HG03439 (cell line): ENCODE measurements at regions not wholly inside any gene's neighbourhood (a gene's known extent, or its start where the extent isn't known, plus 50 kb on each side); places are given as distances from the start of the nearest gene placed in this dataset.
"Not testable (repeated sequence)": the region's sequence is repeated elsewhere in the genome, so short reads cannot be mapped to it uniquely, and the experiment has no call there.

Source experiments
- ATAC-seq: cut with Tn5 transposase; IDR thresholded peaks from one replicate; pipeline ENCODE4 v1.9.1; 2021; ENCODE audit warnings: mild to moderate bottlenecking, moderate library complexity; ENCODE audit not compliant: unreplicated experiment

DNA sequence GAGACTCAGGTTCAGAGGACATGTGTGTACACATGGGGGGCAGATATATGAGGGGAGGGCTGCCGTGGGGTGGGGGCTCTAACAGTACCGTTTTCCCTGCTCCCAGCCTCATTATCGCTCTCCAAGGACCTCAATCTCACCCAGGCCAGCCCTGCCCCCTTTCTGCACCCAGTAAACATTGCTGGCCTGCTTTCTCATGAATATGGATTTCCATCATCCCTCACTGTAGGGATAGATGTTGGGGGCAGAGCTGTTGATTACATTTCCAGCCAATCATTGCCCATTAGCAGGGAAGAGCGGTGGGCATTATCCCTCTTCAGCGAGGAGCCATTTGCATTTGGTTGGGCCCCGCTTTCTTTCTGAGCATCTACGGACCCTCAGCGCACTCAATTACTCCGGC is 273.8 kb downstream of the RPS6KC1 start:
- ATAC-seq: no peak

DNA sequence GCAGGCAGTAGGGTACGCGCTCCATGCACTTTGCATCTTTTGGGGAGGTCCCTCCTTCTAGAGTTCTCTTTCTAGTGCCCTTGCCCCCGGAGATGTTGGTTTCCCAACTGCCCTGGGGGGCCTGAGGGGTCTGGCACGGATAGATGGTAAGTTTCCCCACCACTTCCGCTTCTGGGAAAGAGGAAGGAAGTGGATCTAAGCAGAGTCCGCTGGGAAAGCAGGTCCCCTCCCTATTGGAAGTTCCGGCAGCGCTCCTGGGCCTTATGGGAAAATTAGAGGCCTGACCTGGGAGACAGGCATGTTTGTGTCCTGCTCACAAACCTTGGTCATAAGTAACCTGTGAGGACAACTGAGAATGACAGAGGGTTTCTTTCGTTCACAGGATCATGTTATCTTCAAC is 274.4 kb downstream of the RPS6KC1 start:
- no peak for ATAC-seq

- ATAC-seq: no peak
Observed at GRCh38 chr1:213326281-213327016, 275.4 kb downstream of the RPS6KC1 start.

GRCh38 chr1:213327017-213327667 is 276.1 kb downstream of the RPS6KC1 start:
- no peak for ATAC-seq

- no peak for ATAC-seq
Observed at GRCh38 chr1:213329406-213330008, 278.5 kb downstream of the RPS6KC1 start.

DNA sequence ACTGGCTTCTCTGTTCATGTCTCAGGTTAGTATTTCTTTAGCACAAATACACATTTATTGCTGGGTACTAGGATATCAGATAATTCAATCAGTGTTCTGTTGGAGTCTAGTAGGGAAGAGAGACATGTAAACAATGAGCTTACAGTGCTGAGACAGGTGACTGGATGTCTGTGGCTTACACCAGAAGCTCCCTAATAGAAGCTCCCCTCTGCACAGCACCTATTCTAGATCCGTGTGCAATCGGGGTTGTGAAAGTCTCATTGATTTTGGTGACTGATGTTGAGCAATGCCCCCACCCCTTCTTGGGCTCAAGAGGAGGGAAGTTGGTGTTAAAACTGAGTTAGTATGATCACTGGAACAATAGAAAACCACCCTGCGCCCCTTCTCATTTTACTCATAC is 279.2 kb downstream of the RPS6KC1 start:
- no peak for ATAC-seq

- ATAC-seq: no peak
Observed at GRCh38 chr1:213331631-213332175, 280.7 kb downstream of the RPS6KC1 start.

GRCh38 chr1:213332491-213332890 is 281.4 kb downstream of the RPS6KC1 start:
- no peak for ATAC-seq

- ATAC-seq: no peak
Observed at GRCh38 chr1:213333121-213333520, 282.1 kb downstream of the RPS6KC1 start.

GRCh38 chr1:213335084-213335483 is 284.0 kb downstream of the RPS6KC1 start:
- no peak for ATAC-seq

- no peak for ATAC-seq
Observed at GRCh38 chr1:213337025-213337678, 286.1 kb downstream of the RPS6KC1 start.

- no peak for ATAC-seq
Observed at GRCh38 chr1:213340593-213340992, 289.6 kb downstream of the RPS6KC1 start.

GRCh38 chr1:213345621-213346020 is 294.6 kb downstream of the RPS6KC1 start:
- ATAC-seq: no peak

GRCh38 chr1:213357403-213357802 is 306.4 kb downstream of the RPS6KC1 start:
- ATAC-seq: no peak

GRCh38 chr1:213358368-213358767 is 307.3 kb downstream of the RPS6KC1 start:
- not testable (repeated sequence) for ATAC-seq

DNA sequence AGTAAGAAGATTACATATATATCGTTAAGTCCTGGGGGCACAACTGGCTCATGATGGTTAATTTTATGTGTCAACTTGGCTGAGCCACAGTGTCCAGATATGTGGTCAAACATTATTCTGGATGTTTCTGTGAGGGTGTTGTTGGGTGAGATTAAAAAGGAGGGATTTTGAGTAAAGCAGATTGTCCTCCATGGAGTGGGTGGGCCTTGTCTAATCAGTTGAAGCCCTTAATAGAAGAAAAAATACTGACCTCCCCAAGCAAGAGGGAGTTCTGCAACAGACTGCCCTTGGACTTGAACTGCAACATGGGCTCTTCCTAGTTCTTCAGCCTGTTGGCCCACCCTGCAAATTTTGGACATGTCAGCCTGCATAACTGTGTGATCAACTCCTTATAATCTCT is 311.6 kb downstream of the RPS6KC1 start:
- ATAC-seq: no peak

- ATAC-seq: no peak
Observed at GRCh38 chr1:213366141-213366831, 315.2 kb downstream of the RPS6KC1 start.

DNA sequence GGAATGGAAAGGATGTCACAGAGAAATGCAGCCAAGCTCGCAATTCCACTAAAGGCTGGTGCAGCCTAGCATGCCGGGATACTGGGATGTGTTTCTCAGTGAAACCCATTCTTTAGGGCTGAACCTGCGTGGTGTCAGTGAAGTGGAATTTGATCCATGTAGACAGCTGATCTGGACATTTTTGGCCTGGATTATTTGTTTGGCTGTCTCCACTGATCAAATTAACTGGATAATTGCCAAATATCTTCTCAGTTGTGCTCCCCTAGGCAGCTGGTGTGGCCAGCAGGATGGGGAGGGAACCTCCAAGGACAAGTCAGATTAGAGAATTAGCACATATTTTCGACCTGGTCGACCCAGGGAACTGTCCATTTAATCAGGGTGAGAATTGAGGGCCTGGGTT is 318.4 kb downstream of the RPS6KC1 start:
- ATAC-seq: no peak

- no peak for ATAC-seq
Observed at GRCh38 chr1:213370523-213370922, 319.5 kb downstream of the RPS6KC1 start.

DNA sequence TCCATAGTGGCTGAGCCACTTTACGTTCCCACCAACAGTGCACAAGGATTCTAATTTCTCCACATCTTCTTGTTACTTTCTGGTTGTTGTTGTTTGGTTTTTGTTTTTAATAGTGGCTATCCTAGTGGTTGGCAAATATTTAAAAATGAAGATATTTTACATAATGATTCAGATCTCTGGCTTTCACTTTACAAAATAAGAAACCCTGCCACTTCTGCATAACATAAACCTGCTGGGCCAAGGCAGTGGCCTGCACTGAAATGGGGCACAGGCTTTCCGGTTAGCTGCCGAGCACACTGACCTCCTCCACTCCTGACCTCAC is 320.4 kb downstream of the RPS6KC1 start:
- ATAC-seq: no peak
